DMS 273 treated with DMSO at 0.1 percent for 48 hours (cell line): ENCODE measurements at regions not wholly inside any gene's neighbourhood (a gene's known extent, or its start where the extent isn't known, plus 50 kb on each side); places are given as distances from the start of the nearest gene placed in this dataset.

Experiments used
- DNase-seq: peaks from one replicate; lab custom pipeline; 2025; lab: John Stamatoyannopoulos, UW

DNA sequence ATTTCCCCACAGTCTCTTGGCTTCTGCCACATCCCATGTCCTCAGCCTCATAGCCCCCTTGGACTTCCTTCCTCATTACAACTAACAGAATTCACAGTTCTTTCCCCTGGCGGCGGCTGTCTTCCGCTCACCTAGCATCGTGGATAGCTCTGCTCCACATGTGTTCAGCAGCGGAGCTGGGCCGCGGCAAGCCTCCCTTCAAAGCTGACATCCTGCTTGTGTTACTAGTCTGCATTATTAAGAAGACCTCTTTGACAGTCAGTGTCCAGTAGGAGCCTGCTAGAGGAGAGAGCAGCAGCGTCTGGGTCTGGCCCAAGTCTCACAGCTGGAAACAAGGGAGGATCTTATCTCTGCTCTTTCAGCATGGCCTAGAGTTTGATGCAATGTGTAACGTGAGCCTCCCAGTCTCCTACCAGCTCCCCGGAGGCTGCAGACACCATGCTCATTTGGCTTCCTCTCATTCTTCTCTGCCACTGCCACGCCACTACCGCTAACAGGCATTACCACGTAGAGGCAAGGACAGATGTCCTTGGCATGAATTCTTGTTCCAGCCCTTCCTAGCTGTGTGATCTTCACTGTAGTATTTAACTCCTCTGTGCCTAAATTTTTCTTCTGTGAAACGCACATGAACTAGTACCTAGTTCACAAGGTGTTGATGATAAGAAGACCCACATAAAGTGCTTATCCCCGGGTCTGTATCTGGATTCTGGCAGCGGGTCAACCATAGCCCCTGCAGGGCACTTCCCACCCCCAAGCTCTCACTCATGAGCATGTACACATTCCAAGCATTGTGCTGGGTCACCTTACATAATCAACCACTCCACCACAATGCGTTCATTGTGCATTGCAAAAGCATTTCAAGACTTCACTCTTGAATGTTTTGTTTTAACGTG lies 107.1 kb upstream of the BACH2 start:
- no peak for DNase-seq

DNA sequence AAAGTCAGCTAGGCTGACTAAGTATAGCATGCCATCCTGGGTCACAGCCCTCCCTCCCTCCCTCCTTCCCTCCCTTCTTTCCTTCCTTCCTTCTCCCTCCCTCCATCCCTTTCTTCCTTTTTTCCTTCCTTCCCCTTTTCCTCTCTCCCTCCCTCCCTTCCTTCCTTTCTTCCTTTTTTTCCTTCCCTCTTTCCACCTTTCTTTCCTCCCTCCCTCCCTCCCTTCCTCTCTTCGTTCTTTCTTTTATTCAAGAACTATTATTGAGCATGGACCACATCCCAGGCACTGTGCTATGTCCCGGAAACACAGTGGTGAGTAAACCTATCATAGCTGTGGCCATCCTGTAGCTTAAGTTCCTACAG lies 106.2 kb upstream of the BACH2 start:
- no peak for DNase-seq

- no peak for DNase-seq
Measured at GRCh38 chr6:90401933-90402830, 105.5 kb upstream of the BACH2 start.

DNA sequence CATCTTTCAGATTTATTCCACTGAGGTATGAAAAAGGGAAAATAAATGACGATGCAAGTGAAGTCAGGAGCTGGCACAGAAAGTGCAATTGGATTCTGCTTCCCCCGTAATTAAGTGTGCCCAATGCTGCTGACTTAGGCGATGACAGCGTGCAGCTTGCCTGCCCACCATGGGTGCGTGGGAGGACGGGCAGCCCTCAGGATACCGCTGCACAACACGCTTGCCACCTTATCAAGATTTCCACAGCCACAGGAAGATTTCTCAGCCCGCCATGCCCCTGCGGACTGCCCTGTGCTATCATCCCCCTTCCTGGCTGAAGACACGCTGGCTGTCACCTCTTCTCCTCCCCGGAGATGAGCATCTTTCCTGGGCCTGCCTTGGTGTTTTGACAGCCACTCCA lies 103.3 kb upstream of the BACH2 start:
- DNase-seq: no peak

DNA sequence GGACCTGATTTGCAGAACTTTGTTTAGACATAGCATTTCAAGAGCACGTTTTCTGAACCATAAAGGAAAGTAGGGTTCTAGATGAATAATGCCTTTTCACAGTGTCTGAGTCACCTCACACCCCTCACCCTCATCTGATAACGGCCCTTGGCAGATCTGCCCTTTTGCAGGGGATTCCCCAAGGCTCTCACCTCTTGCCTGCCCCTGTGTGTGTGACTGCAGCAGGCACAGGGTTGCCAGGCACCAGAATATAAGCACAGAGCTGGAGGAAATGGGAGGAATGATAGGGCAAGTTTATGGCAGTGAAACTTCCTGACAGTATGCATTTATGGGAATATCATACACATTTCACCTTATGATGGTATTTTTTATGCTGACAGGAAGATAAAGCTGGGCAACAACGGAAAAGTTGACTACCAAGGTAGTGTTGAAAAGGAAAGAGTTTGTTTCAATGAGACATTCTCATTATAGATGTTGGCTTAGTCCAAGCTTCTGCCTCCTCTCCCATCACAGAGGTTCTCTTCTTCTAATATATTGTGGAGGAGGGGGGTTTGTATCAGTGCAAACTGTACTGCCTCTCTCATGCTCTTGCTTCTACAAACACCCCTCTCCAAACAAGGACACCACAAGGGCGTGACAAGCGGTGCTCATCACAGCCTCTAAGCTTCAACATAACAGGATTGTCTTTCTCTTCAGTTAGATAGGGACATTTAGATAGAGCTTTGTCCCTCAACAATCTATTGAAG lies 101.5 kb upstream of the BACH2 start:
- DNase-seq: no peak

DNA sequence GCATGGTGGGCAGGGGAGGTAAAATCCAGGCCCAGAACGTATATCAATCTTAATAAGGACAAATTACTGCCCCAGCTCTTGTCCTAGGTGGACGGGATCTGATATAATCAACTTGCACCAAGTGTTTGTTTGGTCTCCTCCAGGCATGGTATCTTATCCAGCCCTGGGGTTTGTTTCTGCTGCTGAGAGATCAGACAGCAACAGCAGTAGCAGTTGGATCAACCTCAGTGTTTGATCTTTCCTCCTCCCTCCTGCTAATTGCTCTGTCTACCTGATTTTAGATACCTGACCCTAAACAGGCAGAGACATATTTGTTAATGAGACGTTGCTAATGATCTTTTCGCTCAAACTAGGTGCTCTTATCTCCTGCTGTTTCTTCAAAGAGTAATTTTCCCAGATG lies 100.4 kb upstream of the BACH2 start:
- no peak for DNase-seq

- DNase-seq: no peak
Measured at GRCh38 chr6:90393232-90393884, 96.7 kb upstream of the BACH2 start.

GRCh38 chr6:90390379-90390778 lies 93.7 kb upstream of the BACH2 start:
- no peak for DNase-seq

- no peak for DNase-seq
Measured at GRCh38 chr6:90388395-90388794, 91.8 kb upstream of the BACH2 start.

DNA sequence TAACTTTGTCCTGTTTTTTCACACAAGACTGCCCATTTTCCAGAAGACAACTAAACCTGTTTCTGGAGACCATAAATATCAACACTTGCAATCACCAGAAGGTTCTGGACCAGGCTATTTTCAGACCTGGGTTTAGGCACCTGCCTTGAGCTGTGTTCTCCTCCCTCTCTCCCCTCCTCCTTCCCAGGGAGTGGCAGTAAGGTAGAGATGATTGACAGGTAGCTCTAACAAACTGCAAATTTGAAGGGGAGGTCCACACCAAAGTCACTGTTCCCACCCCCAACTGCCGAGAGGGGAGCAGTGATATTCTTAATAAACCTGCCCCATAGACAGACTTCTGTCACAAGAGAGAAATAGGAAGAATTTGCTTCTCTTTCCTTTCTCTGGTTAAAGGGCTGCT lies 91.2 kb upstream of the BACH2 start:
- DNase-seq: no peak

GRCh38 chr6:90387383-90387775 lies 90.7 kb upstream of the BACH2 start:
- no peak for DNase-seq

- DNase-seq: no peak
Measured at GRCh38 chr6:90386399-90387382, 90.0 kb upstream of the BACH2 start.

GRCh38 chr6:90385759-90386313 lies 89.2 kb upstream of the BACH2 start:
- DNase-seq: no peak

DNA sequence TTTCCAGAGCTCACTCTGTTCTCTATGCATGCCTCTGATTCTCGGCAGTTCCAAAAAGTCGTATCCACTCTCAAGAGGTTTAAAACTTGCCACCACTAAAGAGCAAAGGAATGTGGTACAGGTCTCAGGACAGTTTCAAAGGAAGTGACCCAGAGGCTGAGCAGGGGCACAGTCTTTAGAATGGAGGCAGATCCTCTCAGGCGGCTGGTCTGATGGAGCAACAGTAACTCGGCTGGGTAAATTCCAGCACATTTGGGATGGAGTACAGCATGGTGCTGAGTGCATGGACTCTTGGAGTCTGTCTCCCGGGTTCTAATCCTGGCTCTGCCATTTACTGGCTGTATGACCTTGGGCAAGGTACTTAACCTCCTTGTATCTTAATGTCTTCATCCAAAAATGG lies 88.1 kb upstream of the BACH2 start:
- DNase-seq: no peak

- no peak for DNase-seq
Measured at GRCh38 chr6:90383196-90383822, 86.7 kb upstream of the BACH2 start.

GRCh38 chr6:90382760-90383159 lies 86.1 kb upstream of the BACH2 start:
- no peak for DNase-seq

DNA sequence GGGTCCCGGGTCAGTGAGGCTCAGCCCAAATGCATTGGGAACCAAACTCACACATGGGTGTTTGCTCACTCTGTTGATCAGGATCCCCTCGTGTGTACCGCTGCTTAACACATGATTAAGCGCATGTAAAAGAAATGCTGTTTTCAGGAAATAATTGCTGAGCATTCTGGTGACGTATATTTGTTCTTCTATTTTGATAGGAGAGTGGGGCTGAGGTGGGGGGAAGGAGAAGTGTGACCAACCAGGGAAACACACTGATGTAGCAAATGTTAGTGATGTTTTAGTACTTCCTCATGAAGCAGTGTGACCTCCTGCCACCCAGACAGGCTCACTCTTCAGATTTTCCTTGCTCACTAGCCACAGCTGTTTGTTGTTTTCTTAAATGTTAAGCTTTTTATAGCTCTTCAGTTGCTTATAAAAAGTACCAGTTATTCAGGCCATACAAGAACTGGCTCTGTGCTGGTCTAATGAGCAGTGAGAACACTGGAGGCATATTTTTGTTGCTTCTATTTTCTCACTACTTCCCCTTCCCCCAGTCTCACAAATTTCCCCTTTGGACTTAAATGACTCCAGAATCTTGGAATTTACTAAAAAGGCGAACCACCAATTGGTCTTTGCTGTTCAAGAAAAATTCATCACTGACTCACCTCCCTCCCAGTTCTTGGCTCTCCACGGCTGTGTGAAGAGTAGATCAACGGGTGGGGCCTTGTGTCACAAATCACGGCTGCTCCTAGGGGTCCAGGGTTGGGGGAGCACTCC lies 79.2 kb upstream of the BACH2 start:
- no peak for DNase-seq

DNA sequence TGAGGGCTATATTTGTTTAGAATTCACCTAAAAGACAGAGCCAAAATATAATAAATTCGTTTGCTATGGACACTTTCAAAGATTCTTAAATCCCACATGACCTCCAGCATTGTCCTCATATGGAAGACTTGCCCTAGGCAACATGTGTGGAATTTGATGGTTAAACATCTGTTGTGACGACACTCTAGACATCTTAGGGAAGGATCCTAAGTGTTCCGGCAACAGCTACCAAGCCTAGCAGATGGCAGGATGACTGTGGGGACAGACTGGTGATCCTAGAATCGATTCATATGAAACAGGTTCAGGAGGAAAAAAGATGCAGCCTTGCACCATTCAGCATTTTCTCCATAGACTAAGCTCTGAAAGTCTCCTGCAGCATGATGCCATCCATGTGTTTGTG lies 77.6 kb upstream of the BACH2 start:
- no peak for DNase-seq

DNA sequence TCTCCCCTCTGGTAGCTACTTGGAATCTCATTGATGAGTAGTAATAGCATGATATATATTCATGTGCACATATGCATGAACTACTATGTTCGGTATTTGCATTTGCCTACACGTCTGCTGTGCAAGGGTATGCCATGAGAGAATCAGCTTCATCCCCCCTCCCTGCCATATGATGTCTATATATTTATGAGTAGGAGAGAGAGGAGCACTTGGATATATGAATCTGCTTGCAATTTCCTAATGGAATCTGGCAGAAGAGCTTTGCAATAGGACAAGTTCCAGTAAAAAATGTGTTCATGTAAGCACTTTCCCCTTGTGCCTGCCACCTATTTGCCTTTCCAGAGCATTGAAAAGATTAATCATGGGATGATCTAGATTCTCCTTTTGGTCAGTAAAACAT lies 76.2 kb upstream of the BACH2 start:
- no peak for DNase-seq
